Heart right ventricle (tissue), 16 donors: ENCODE measurements at regions not wholly inside any gene's neighbourhood (a gene's known extent, or its start where the extent isn't known, plus 50 kb on each side); places are given as distances from the start of the nearest gene placed in this dataset.

ENCODE experiments used
- ATAC-seq, 8 donors: fragments of 200-7000 bp; cut with Tn5 transposase; one replicate each; pipeline ENCODE4 v1.9.1; 2020; ENCODE audit warnings: mild to moderate bottlenecking in 8 of 8, moderate library complexity in 8 of 8, moderate number of reproducible peaks in 1 of 8
- DNase-seq, 2 donors: peaks; one replicate each; pipeline ENCODE4 v3.0.0-alpha.2; 2020
- H3K27ac ChIP-seq, 10 donors: fragments of 200-600 bp; sonication (generic) in 2 of 10; one replicate each; pipeline versions ENCODE4 v1.5.0 to v1.8.0; 2020 to 2022; ENCODE audit warnings: mild to moderate bottlenecking in 3 of 10
- H3K27me3 ChIP-seq, 7 donors: fragments of 200-600 bp; one replicate each; pipeline ENCODE4 v1.8.0; 2021 to 2022; ENCODE audit warnings: mild to moderate bottlenecking in 2 of 7
- H3K36me3 ChIP-seq, 9 donors: fragments of 200-600 bp; sonication (generic) in 1 of 9; one replicate each; pipeline versions ENCODE4 v1.5.0 to v1.8.0; 2020 to 2022; ENCODE audit warnings: mild to moderate bottlenecking in 2 of 9
- H3K4me1 ChIP-seq, 9 donors: fragments of 200-600 bp; sonication (generic) in 1 of 9; one replicate each; pipeline versions ENCODE4 v1.5.0 to v1.8.0; 2020 to 2022; ENCODE audit warnings: mild to moderate bottlenecking in 4 of 9
- H3K4me3 ChIP-seq, 10 donors: fragments of 200-600 bp; sonication (generic) in 2 of 10; one replicate each; pipeline versions ENCODE4 v1.5.0 to v1.8.0; 2020 to 2022; ENCODE audit warnings: mild to moderate bottlenecking in 7 of 10, moderate library complexity in 2 of 10
- H3K9me3 ChIP-seq, 11 donors: fragments of 200-600 bp in 10 of 11; sonication (generic) in 2 of 11; one replicate each; pipeline versions ENCODE4 v1.5.0 to v1.8.0; 2013 to 2022; ENCODE audit warnings: mild to moderate bottlenecking in 2 of 11, control low read depth in 1 of 11, moderate library complexity in 1 of 11
- WGBS, 2 donors: extraction: QIAGEN DNeasy Blood & Tissue Kit; methylation state at CpG; one replicate each; pipeline ENCODE4 v1.1.7; 2013; ENCODE audit warnings: inconsistent platforms in 1 of 2; 5-methylcytosine and 5-hydroxymethylcytosine counted together
- intact Hi-C, 10 donors: fragments of 100-400 bp; cut with DNase I; formaldehyde crosslinking; loops; one replicate each; pipeline versions ENCODE4 v1.11.1 to v1.14.2; 2022
- TF ChIP-seq, protein P1 (sequence below), 9 donors: fragments of 200-600 bp; sonication (generic) in 2 of 9; IDR thresholded peaks; one replicate each; pipeline versions ENCODE4 v1.5.0 to v1.8.0; 2021 to 2022; ENCODE audit warnings: antibody characterized with exemption in 9 of 9, mild to moderate bottlenecking in 5 of 9, moderate library complexity in 1 of 9
- donor health status: Arrhythmogenic right ventricular cardiomyopathy.
- donor health status: ischemic (EF 13 %, LVEDD 7.1; RV severe dilation, severe dysfunction).
- donor health status: healthy with polysubstance abuse.
- donor health status: DM: no; HTN: yes; CAD: no.
- donor health status: DM: no; HTN: no; CAD: no.
- donor health status: ischemic (EF 25% LVEDD 6.9; RV normal size, moderate dysfunction).
- donor health status: ischemic (EF 25% LVEDD 5.7; RV mildly dilated, moderate dysfunction).
- donor health status: healthy.
- donor health status: DM: yes; HTN: yes; CAD: no.
- donor health status: Ischemic cardiomyopathy.
- donor health status: ischemic (EF 35%, LVEDD 5.7; RV mildly dilated, moderate dysfunction).
- donor health status: nonischemic (EF 11% LVEDD 7.7; RV severe dilation, severe dysfunction).
- donor health status: DM: yes; HTN: yes; CAD: no.
- donor health status: PGD.
- donor health status: ischemic (EF 29% LVEDD 5.4; RV normal size, mild dysfunction).
- donor health status: nonischemic (EF 23%, LVEDD 6.1; RV moderate dilation, normal function).

DNA sequence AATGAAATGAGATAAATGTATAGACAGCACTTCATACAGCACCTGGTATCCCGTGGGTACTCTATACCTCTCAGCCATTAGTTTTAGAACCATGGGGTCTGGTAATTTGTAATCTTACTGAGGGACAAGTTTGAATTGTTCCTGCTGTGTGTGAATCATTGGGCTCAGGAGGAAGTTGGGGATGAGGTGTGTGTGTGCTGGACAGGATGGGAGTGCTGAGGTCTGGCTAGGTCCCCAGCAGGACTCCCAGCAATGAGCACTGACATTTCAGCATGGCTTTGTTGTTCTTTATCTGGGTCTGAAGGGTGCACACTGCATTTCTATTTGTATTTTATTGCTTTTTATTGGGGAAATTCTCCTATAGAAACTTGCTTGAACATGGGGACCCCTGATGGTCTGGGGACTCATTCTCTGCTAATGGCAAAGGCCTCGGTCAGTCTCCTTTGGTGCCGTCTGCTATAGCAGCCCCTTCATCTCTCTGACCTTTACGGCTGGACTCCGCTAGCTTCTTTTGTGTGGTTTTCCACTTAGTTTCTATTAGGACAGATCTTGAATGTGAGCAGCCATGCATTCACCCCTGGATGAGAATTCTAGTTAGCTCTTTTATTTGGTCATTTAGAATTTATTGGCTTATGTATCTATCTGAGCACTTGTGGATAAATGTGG is 98.1 kb downstream of the SREK1 start:
- DNase-seq (no peak), ATAC-seq (no peak)
- Histone ChIP-seq H3K27me3 (no peaks in the 10 kb centered on the region), H3K4me3 (no peak overlapping the region), H3K36me3 (no peaks in the 10 kb centered on the region), H3K4me1 (no peaks in the 10 kb centered on the region), H3K27ac (no peak overlapping the region), H3K9me3 (peaks cover 0 to 4% (median 0%) of the 10 kb centered on the region in 11 donors)
- 90 to 94% methylated on average over 5 of the region's 5 CpGs for WGBS, 2 donors
- intact Hi-C loops, result no loop called here
- TF ChIP-seq, protein P1, sequence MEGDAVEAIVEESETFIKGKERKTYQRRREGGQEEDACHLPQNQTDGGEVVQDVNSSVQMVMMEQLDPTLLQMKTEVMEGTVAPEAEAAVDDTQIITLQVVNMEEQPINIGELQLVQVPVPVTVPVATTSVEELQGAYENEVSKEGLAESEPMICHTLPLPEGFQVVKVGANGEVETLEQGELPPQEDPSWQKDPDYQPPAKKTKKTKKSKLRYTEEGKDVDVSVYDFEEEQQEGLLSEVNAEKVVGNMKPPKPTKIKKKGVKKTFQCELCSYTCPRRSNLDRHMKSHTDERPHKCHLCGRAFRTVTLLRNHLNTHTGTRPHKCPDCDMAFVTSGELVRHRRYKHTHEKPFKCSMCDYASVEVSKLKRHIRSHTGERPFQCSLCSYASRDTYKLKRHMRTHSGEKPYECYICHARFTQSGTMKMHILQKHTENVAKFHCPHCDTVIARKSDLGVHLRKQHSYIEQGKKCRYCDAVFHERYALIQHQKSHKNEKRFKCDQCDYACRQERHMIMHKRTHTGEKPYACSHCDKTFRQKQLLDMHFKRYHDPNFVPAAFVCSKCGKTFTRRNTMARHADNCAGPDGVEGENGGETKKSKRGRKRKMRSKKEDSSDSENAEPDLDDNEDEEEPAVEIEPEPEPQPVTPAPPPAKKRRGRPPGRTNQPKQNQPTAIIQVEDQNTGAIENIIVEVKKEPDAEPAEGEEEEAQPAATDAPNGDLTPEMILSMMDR (IDR thresholded peaks at IDR 0.05), result no peak

DNA sequence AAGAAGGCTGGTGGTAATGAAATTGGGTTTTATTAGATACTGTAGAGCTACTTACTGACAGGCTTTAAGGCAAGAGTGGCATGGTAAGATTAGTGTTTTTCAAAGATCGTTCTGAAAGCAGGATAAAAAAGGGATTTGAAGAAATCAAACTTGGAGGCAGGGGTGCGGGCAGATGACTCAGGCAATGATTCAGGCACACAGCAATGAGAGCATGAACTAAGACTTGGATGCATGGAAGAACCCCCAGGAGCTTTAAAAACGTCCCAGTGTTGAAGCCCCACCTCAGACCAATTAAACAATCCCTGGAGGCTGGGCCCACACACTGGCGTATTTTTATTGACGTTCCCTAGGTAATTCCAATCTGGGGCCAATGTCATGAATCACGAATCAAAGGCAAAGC is 102.5 kb downstream of the SREK1 start:
- intact Hi-C loops, result no loop called here
- ATAC-seq (no peak), DNase-seq (no peak)
- Histone ChIP-seq H3K36me3 (no peaks in the 10 kb centered on the region), H3K4me1 (no peaks in the 10 kb centered on the region), H3K4me3 (no peak overlapping the region), H3K27ac (no peak overlapping the region), H3K27me3 (no peaks in the 10 kb centered on the region), H3K9me3 (peaks cover 0 to 4% (median 0%) of the 10 kb centered on the region in 11 donors)
- TF ChIP-seq, protein P1 (IDR thresholded peaks at IDR 0.05), result no peak
- WGBS, 2 donors, result 77 to 80% methylated on average over 6 of the region's 6 CpGs

DNA sequence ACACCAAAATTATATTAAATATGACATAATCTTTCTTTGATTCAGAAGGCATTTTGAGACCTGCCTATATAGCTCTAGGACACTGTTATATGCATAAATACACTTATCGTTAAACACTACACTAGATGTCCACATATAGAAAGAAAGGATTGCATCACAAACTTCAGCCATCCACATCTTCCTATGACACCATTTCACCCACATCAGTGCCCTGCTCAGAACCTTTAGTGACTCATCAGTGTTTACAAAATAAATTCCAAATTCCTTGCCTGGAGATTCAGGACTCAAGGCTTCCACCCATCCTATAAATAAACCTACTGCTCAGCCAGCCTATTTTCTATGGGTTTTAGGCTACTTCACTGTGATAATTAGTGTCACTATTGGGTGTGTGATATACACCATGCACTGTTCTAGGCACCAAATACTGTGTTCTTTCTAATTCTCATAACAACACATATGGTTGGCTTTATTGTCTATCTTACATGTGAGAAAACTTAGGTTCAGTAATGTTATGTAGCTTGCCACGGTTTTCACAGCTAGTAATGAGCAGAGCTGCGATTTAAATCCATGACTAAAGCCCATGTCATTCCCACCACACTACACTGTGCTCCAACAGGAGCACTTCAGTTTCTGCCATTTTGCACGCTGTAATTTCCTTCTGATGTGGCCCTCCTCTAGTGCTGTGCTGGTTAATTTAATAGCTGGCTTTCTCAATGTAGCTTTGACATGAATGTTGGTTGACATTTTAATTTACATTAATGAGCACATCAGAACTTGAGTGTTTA is 103.3 kb downstream of the SREK1 start:
- WGBS, 2 donors, result 78 to 81% methylated on average over 4 of the region's 4 CpGs
- TF ChIP-seq, protein P1 (IDR thresholded peaks at IDR 0.05), result no peak
- ATAC-seq, result peak in 1 of 8 donors; percentile 31

DNA sequence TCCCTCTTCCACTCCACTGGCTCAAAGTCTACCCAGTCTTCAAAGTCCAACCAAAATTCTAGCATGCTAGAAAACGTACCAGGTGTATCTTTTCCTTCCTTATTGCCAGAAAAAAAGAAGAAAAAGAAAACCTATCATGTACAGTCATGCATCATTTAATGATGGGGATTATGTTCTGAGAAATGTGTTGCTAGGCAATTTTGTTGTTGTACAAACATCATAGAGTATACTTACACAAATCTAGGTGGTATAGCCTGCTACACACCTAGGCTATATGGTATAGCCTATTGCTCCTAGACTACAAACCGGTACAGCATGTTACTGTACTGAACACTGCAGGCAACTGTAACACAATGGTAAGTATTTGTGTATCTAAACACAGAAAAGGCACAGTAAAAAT is 104.8 kb downstream of the SREK1 start:
- DNase-seq (no peak), ATAC-seq (no peak)
- no peaks in the 10 kb centered on the region for H3K4me1 ChIP-seq
- no peaks in the 10 kb centered on the region for H3K27me3 ChIP-seq
- WGBS, 2 donors, result 76 to 81% methylated on average over 2 of the region's 2 CpGs
- intact Hi-C loops, result no loop called here
- H3K9me3 ChIP-seq, result peaks cover 0 to 4% (median 0%) of the 10 kb centered on the region in 11 donors
- no peaks in the 10 kb centered on the region for H3K36me3 ChIP-seq
- no peak overlapping the region for H3K27ac ChIP-seq
- TF ChIP-seq, protein P1 (IDR thresholded peaks at IDR 0.05), result no peak
- H3K4me3 ChIP-seq, result no peak overlapping the region

More for the DNA sequence above, 103.3 kb downstream of the SREK1 start:
- Histone ChIP-seq H3K9me3 (peaks cover 0 to 4% (median 0%) of the 10 kb centered on the region in 11 donors), H3K36me3 (no peaks in the 10 kb centered on the region), H3K4me1 (no peaks in the 10 kb centered on the region), H3K27me3 (no peaks in the 10 kb centered on the region), H3K27ac (no peak overlapping the region), H3K4me3 (no peak overlapping the region)
- intact Hi-C loops, result no loop called here
- no peak for DNase-seq
